NCI-H1417 treated with DMSO at 0.1 percent for 48 hours (cell line): ENCODE measurements at regions not wholly inside any gene's neighbourhood (a gene's known extent, or its start where the extent isn't known, plus 50 kb on each side); places are given as distances from the start of the nearest gene placed in this dataset.
"Not testable (repeated sequence)": the region's sequence is repeated elsewhere in the genome, so short reads cannot be mapped to it uniquely, and the experiment has no call there.

Source experiments
- DNase-seq: peaks from one replicate; lab custom pipeline; 2025; lab: John Stamatoyannopoulos, UW

- DNase-seq, result no peak
These were observed 360.6 kb upstream of the ADARB2 start for GRCh38 chr10:2097937-2098336.

GRCh38 chr10:2094171-2094570, 356.8 kb upstream of the ADARB2 start:
- DNase-seq, result no peak

- no peak for DNase-seq
These were observed 346.3 kb upstream of the ADARB2 start for GRCh38 chr10:2083591-2083990.

GRCh38 chr10:2081501-2081900, 344.2 kb upstream of the ADARB2 start:
- no peak for DNase-seq

- no peak for DNase-seq
These were observed 342.3 kb upstream of the ADARB2 start for GRCh38 chr10:2079603-2080078.

GRCh38 chr10:2077231-2077630, 339.9 kb upstream of the ADARB2 start:
- no peak for DNase-seq

GRCh38 chr10:2076528-2076927, 339.2 kb upstream of the ADARB2 start:
- no peak for DNase-seq

GRCh38 chr10:2067015-2067414, 329.7 kb upstream of the ADARB2 start:
- DNase-seq, result no peak

DNA sequence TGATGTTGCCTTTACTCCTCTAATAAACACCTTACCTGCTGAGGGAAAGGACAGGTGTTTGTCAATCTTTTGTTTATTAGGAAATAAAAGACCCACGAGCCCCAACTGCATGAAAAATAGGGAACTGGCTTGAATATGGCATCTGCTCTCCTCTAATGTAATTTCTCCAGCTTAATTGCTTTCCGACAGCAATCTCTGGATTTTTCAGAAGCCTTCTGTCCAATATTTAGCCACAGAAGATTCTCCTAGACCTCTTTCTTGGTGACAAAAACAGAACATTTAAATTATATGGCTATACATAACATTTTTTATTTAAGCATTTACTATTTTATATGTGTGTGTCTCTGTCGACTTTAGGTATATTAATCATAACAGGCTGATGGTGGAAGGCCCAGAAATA, 317.4 kb upstream of the ADARB2 start:
- DNase-seq, result no peak

DNA sequence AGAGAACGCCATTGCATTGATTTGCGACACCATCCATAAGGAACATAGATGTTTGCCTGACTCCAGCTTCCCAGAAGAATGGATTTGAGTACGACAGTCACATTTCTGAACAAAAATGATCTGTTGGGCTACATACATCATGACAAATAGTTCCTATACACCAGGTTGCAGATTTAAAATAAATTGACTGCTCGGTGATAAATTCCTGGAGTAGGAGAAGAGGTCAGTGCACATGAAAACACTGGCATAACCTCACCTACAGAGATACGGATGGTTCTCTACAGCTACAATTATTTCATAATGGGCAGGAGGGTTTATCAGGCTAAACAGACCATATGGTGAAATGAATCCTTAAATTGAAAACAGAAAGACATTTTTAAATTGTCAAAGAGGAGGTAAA, 316.5 kb upstream of the ADARB2 start:
- no peak for DNase-seq

- no peak for DNase-seq
These were observed 313.8 kb upstream of the ADARB2 start for GRCh38 chr10:2051108-2051507.

- DNase-seq, result no peak
These were observed 312.2 kb upstream of the ADARB2 start for GRCh38 chr10:2049560-2049959.

DNA sequence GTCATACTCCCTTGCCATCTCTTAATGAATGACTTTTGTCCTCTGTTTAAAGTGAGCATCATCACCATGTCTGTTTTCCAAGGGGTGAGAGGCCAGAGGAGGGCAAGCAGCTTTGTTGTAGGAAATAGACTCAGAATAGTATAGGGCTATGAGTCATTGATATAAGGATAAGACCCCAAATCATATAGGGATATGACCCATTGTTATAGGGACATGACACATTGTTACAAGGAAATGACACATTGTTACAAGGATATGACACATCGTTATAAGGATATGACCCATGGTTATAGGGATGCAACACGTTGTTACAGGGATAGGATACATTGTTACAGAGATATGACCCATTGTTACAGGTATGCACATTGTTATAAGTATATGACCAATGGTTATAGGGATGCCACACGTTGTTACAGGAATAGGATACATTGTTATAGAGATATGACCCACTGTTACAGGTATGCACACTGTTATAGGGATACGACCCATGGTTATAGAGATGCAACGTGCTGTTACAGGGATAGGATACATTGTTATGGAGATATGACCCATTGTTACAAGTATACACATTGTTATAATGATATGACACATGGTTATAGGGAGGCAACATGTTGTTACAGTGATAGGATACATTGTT, 311.1 kb upstream of the ADARB2 start:
- no peak for DNase-seq

DNA sequence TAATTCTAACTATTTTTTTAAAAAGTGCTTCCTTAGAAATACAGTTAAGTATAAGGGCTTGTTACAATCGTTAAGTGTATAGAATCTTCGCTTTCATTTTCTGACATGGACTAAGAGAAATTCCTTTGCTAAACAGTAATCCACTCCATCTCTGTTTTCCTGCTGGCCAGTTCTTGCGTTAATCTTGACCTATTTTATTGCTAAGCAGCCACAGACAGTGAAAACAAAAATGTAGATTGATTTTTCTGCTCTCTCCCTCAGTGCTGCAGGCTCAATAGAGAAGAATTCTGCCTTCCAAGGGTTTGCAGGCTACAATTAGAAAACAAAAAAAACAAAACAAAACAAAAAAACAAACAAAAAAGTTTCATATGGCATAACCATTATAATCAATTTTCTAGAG, 310.4 kb upstream of the ADARB2 start:
- no peak for DNase-seq

GRCh38 chr10:2043379-2043778, 306.1 kb upstream of the ADARB2 start:
- DNase-seq, result no peak

- DNase-seq, result no peak
These were observed 300.7 kb upstream of the ADARB2 start for GRCh38 chr10:2038036-2038435.

GRCh38 chr10:2037246-2037645, 299.9 kb upstream of the ADARB2 start:
- no peak for DNase-seq

DNA sequence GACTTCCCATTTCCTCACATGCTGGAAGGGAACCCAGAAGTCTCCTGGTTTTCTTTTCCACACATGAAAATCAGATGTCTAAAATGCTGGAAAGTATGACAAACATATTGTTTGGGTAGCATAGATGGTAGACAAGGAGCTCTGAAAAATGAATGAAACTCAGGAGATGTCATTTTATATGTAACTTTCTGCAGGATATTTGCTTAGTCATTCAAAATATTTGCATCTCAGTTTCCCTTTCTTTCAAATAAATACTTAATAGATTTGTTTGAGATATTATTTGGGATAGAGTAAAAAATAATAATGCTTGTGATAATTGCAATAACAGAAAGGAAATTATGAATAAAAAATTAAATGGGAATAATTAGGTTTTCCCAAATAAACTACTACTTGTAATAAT, 298.9 kb upstream of the ADARB2 start:
- no peak for DNase-seq

GRCh38 chr10:2030046-2030445, 292.7 kb upstream of the ADARB2 start:
- no peak for DNase-seq

DNA sequence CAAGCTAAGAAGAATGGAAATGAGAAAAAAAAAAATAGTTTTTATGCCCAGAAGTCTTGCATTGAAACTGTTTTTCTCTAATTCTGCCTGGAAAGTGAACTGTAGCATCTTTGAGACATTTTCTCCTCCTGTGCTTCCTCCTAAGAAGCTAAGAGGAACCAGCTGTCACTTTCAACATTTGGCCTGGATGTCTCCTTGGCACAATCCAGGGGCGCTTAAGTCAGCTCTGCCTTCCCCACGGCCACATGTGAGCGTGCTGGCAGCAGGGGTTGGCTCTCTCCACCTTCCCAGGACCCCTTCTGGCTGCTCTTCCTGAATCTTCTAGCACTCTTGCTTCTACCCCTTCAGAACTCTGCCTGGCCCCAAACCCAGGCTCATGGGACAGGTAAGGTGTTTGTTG, 289.6 kb upstream of the ADARB2 start:
- no peak for DNase-seq

DNA sequence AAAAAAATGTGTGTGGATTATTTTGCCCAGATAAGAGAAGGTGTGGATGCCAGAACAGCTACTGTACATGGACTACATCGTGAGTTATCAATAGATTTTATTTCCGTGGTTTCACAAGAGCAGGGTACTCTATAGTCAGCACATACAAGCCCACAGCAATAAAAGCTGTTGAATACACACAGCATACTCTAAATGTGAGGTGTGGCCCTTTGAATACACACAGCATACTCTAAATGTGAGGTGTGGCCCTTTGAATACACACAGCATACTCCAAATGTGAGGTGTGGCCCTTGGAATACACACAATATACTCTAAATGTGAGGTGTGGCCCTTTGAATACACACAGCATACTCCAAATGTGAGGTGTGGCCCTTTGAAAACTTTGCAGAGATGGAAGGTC, 287.4 kb upstream of the ADARB2 start:
- DNase-seq, result not testable (repeated sequence)

- no peak for DNase-seq
These were observed 286.4 kb upstream of the ADARB2 start for GRCh38 chr10:2023687-2024086.

DNA sequence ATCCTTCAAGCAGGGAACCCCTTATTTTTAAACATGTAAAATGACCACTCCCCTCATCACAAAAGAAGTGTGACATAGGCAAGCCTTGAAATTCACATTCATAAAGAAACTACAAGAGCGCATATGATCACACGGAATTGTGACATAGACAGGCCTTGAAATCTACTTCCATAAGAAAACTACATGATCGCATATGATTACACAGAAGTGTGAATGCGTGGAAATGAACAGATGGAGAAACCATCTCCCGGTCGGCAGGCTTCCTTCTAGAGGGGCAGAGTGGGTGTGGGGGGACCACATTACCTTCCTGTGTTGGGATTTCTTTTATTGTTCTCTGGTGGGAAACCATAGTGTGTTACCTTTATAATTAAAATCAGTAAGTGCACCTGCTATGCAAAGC, 285.1 kb upstream of the ADARB2 start:
- DNase-seq, result no peak

- no peak for DNase-seq
These were observed 283.5 kb upstream of the ADARB2 start for GRCh38 chr10:2020836-2021235.

GRCh38 chr10:2019803-2020202, 282.5 kb upstream of the ADARB2 start:
- DNase-seq, result no peak
